ENCODE measurements at regions not wholly inside any gene's neighbourhood (a gene's known extent, or its start where the extent isn't known, plus 50 kb on each side); places are given as distances from the start of the nearest gene placed in this dataset.
A peak's percentile ranks its signal among the peaks of the same experiment; 100 is the strongest.

DNA sequence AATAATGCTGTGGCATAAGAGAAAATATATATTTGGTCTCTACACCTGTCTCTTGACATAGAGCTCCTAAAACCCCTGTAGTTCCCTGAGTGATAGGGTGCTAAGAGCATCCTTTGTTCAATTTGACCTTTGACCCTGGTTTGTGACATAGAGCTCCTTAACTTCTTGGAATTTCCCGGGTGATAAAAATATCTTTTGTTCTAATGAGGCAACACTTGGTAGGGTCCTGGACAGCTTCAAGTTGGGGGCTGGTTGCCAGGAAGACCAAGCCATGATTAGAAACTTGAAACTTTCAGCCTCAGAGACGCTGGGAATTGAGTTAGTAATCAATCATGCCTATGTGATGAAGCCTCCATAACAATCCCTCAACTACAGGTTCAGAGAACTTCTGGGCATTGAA lies 105.4 kb downstream of the CASP12 start:
- ATAC-seq (ENCODE audit: poor library complexity) (no peak), DNase-seq (no peak)
- H3K4me1 Mint-ChIP-seq (ENCODE audit: low read depth), result peaks cover 21% of the 10 kb centered on the region
- Histone ChIP-seq H3K27me3 (ENCODE audit: control insufficient read depth in 1 of 2, insufficient read depth in 2 of 2, low read length in 2 of 2) (no peaks in the 10 kb centered on the region), H3K36me3 (ENCODE audit: insufficient read depth, low read length) (no peaks in the 10 kb centered on the region), H3K4me1 (ENCODE audit: insufficient read depth, low read length) (no peaks in the 10 kb centered on the region), H3K9me3 (ENCODE audit: control insufficient read depth in 1 of 2, insufficient read depth in 1 of 2, low read length in 2 of 2) (no peaks in the 10 kb centered on the region), H3K27ac (ENCODE audit: low read depth in 1 of 2, low read length in 2 of 2) (no peak overlapping the region), H3K4me3 (ENCODE audit: low read length) (no peak overlapping the region)
- intact Hi-C loops (cut with DNase I, micrococcal nuclease), result no loop called here
- no peaks in the 10 kb centered on the region for H3K27me3 Mint-ChIP-seq
- TF ChIP-seq, protein P1, sequence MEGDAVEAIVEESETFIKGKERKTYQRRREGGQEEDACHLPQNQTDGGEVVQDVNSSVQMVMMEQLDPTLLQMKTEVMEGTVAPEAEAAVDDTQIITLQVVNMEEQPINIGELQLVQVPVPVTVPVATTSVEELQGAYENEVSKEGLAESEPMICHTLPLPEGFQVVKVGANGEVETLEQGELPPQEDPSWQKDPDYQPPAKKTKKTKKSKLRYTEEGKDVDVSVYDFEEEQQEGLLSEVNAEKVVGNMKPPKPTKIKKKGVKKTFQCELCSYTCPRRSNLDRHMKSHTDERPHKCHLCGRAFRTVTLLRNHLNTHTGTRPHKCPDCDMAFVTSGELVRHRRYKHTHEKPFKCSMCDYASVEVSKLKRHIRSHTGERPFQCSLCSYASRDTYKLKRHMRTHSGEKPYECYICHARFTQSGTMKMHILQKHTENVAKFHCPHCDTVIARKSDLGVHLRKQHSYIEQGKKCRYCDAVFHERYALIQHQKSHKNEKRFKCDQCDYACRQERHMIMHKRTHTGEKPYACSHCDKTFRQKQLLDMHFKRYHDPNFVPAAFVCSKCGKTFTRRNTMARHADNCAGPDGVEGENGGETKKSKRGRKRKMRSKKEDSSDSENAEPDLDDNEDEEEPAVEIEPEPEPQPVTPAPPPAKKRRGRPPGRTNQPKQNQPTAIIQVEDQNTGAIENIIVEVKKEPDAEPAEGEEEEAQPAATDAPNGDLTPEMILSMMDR (IDR thresholded peaks at IDR 0.05), result no peak
- POLR2A ChIA-PET, result interaction anchor here (1.6 kb wide), 1 partner anchor 10 kb away, joined by 5 read pairs; no protein-coding TSS in a partner anchor
- CTCF ChIA-PET, result no interaction called here
- no peak overlapping the region for H3K4me3 Mint-ChIP-seq
- H3K27ac Mint-ChIP-seq, result no peak overlapping the region
- H3K36me3 Mint-ChIP-seq (ENCODE audit: low read depth), result no peaks in the 10 kb centered on the region
- H3K9me3 Mint-ChIP-seq, result no peaks in the 10 kb centered on the region

DNA sequence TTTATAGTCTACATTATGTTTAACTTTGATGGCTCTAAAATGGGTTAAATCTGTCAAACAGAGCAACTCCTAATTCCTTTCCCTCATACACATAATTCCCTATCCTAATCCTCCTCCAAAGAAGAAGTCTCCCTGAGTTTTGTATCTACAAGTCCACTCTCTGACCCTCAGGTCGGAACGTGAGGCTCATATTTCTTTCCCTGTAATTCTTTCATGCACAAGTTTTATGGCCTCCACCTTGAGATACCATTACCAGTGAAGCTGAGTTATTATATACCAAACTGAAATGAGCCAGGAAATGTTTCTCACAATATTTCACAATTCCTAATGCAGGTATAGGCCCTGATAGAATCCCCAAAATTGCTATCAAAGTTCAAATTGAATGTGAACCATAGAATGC lies 106.4 kb downstream of the CASP12 start:
- H3K36me3 Mint-ChIP-seq (ENCODE audit: low read depth), result no peaks in the 10 kb centered on the region
- H3K27me3 Mint-ChIP-seq, result no peaks in the 10 kb centered on the region
- intact Hi-C loops (cut with DNase I, micrococcal nuclease), result no loop called here
- no peaks in the 10 kb centered on the region for H3K36me3 ChIP-seq (ENCODE audit: insufficient read depth, low read length)
- H3K4me3 ChIP-seq (ENCODE audit: low read length), result no peak overlapping the region
- H3K9me3 ChIP-seq (ENCODE audit: control insufficient read depth in 1 of 2, insufficient read depth in 1 of 2, low read length in 2 of 2), result no peaks in the 10 kb centered on the region
- no peak overlapping the region for H3K27ac ChIP-seq (ENCODE audit: low read depth in 1 of 2, low read length in 2 of 2)
- H3K27ac Mint-ChIP-seq, result no peak overlapping the region
- DNase-seq, result no peak
- H3K27me3 ChIP-seq (ENCODE audit: control insufficient read depth in 1 of 2, insufficient read depth in 2 of 2, low read length in 2 of 2), result no peaks in the 10 kb centered on the region
- ATAC-seq (ENCODE audit: poor library complexity), result no peak
- peaks cover 11% of the 10 kb centered on the region for H3K4me1 Mint-ChIP-seq (ENCODE audit: low read depth)
- no peaks in the 10 kb centered on the region for H3K4me1 ChIP-seq (ENCODE audit: insufficient read depth, low read length)
- H3K9me3 Mint-ChIP-seq, result no peaks in the 10 kb centered on the region
- CTCF ChIA-PET, result no interaction called here
- POLR2A ChIA-PET, result interaction anchor here (1.6 kb wide), 1 partner anchor 9 kb away, joined by 5 read pairs; no protein-coding TSS in a partner anchor
- TF ChIP-seq, protein P1 (IDR thresholded peaks at IDR 0.05), result no peak
- no peak overlapping the region for H3K4me3 Mint-ChIP-seq

DNA sequence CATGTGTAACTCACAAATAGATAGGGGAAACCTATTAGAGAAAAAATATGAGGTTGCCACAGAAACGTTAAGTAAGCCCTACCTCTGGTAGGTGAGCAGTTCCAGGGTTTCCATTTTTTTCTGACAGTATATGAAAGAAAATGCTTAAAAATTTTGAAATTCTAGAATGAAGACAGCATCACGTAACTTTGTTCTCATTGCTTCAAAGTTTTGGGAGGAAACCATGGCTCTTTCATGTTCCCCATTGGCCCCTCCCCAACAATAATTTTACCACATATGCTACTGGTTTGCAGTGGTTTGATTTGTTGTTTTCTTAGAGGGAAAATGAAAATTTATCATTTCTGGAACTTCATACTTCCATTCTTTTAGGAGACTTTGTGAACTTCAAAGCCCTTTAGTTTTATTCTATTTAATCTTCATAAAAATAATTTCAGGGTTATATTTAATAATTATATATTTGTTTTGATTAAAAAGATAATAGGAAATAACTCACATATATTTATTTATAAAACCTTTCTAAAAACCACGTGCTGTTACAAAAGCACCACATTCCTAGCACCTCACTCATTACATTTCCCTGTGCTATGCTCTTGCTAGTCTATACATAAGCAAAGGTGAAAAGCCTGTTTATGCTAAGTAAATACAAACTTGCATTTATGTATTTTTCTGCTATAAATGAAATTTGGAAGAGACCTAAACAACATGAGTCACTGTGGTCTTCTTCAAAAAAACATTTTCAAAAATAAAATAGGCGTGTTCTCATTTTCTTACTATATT lies 113.4 kb downstream of the CASP12 start:
- no peaks in the 10 kb centered on the region for H3K36me3 Mint-ChIP-seq (ENCODE audit: low read depth)
- intact Hi-C loops (cut with DNase I, micrococcal nuclease), result no loop called here
- H3K27ac ChIP-seq (ENCODE audit: low read depth in 1 of 2, low read length in 2 of 2), result no peak overlapping the region
- peak in 3 of 14 experiments; percentile 17 to 30 (median 22) for DNase-seq
- no peaks in the 10 kb centered on the region for H3K9me3 ChIP-seq (ENCODE audit: control insufficient read depth in 1 of 2, insufficient read depth in 1 of 2, low read length in 2 of 2)
- no peak overlapping the region for H3K27ac Mint-ChIP-seq
- H3K4me3 ChIP-seq (ENCODE audit: low read length), result no peak overlapping the region
- peaks cover 12% of the 10 kb centered on the region for H3K4me1 Mint-ChIP-seq (ENCODE audit: low read depth)
- H3K9me3 Mint-ChIP-seq, result no peaks in the 10 kb centered on the region
- ChIA-PET CTCF (no interaction called here), POLR2A (no interaction called here)
- no peaks in the 10 kb centered on the region for H3K27me3 Mint-ChIP-seq
- no peaks in the 10 kb centered on the region for H3K36me3 ChIP-seq (ENCODE audit: insufficient read depth, low read length)
- no peak overlapping the region for H3K4me3 Mint-ChIP-seq
- H3K4me1 ChIP-seq (ENCODE audit: insufficient read depth, low read length), result no peaks in the 10 kb centered on the region
- TF ChIP-seq, protein P1 (IDR thresholded peaks at IDR 0.05), result no peak
- H3K27me3 ChIP-seq (ENCODE audit: control insufficient read depth in 1 of 2, insufficient read depth in 2 of 2, low read length in 2 of 2), result no peaks in the 10 kb centered on the region
- peak; percentile 52 for ATAC-seq (ENCODE audit: poor library complexity)

Data from CD4-positive, alpha-beta T cell (primary cell).